GM18907 (cell line): ENCODE measurements at regions not wholly inside any gene's neighbourhood (a gene's known extent, or its start where the extent isn't known, plus 50 kb on each side); places are given as distances from the start of the nearest gene placed in this dataset.

Source experiments
- ATAC-seq: cut with Tn5 transposase; IDR thresholded peaks from one replicate; pipeline ENCODE4 v1.9.1; 2021; ENCODE audit warnings: mild to moderate bottlenecking, moderate library complexity; ENCODE audit not compliant: unreplicated experiment

GRCh38 chr4:84441758-84442377 is 57.2 kb downstream of the NKX6-1 start:
- no peak for ATAC-seq

GRCh38 chr4:84439996-84440395 is 59.1 kb downstream of the NKX6-1 start:
- ATAC-seq, result no peak

- no peak for ATAC-seq
Measured at GRCh38 chr4:84436812-84437211, 62.3 kb downstream of the NKX6-1 start.

GRCh38 chr4:84434344-84434743 is 64.7 kb downstream of the NKX6-1 start:
- ATAC-seq, result no peak

- no peak for ATAC-seq
Measured at GRCh38 chr4:84433633-84434222, 65.4 kb downstream of the NKX6-1 start.

GRCh38 chr4:84432713-84433112 is 66.4 kb downstream of the NKX6-1 start:
- ATAC-seq, result no peak

GRCh38 chr4:84420608-84421007 is 78.5 kb downstream of the NKX6-1 start:
- no peak for ATAC-seq

- ATAC-seq, result no peak
Measured at GRCh38 chr4:84419201-84419600, 79.9 kb downstream of the NKX6-1 start.

- no peak for ATAC-seq
Measured at GRCh38 chr4:84417997-84418709, 80.9 kb downstream of the NKX6-1 start.

- no peak for ATAC-seq
Measured at GRCh38 chr4:84413976-84414375, 85.1 kb downstream of the NKX6-1 start.

- ATAC-seq, result no peak
Measured at GRCh38 chr4:84413480-84413879, 85.6 kb downstream of the NKX6-1 start.

- no peak for ATAC-seq
Measured at GRCh38 chr4:84412062-84412461, 87.0 kb downstream of the NKX6-1 start.

GRCh38 chr4:84407554-84408407 is 91.3 kb downstream of the NKX6-1 start:
- ATAC-seq, result no peak

GRCh38 chr4:84403656-84404055 is 95.4 kb downstream of the NKX6-1 start:
- ATAC-seq, result no peak

GRCh38 chr4:84401701-84402306 is 97.3 kb downstream of the NKX6-1 start:
- no peak for ATAC-seq

- ATAC-seq, result no peak
Measured at GRCh38 chr4:84394386-84394785, 104.7 kb downstream of the NKX6-1 start.

- ATAC-seq, result no peak
Measured at GRCh38 chr4:84392951-84393590, 106.0 kb downstream of the NKX6-1 start.

GRCh38 chr4:84389406-84389805 is 109.7 kb downstream of the NKX6-1 start:
- ATAC-seq, result no peak

GRCh38 chr4:84385203-84385602 is 113.9 kb downstream of the NKX6-1 start:
- no peak for ATAC-seq

- no peak for ATAC-seq
Measured at GRCh38 chr4:84384801-84385200, 114.3 kb downstream of the NKX6-1 start.
